Keratinocyte (primary cell): ENCODE measurements at regions not wholly inside any gene's neighbourhood (a gene's known extent, or its start where the extent isn't known, plus 50 kb on each side); places are given as distances from the start of the nearest gene placed in this dataset.

ENCODE experiments used
- CTCF ChIP-seq, 3 experiments: IDR thresholded peaks in 1 of 3; conservative IDR thresholded peaks in 1 of 3; optimal IDR thresholded peaks in 1 of 3; 2 replicates in 2 of 3; 3 replicates in 1 of 3; pipeline versions ENCODE3 to v1.5.1; 2011; ENCODE audit warnings: low read length in 3 of 3, mild to moderate bottlenecking in 3 of 3, moderate library complexity in 2 of 3, control low read depth in 1 of 3, inconsistent platforms in 1 of 3; ENCODE audit not compliant: insufficient read depth in 2 of 3; ENCODE audit errors: extremely low read depth in 1 of 3
- EZH2 ChIP-seq: IDR thresholded peaks from one replicate; pipeline ENCODE4 v1.6.1; 2012; ENCODE audit warnings: inconsistent platforms, mild to moderate bottlenecking, low read length, moderate library complexity

- no peak for TF ChIP-seq CTCF (optimal IDR thresholded peaks at IDR 0.05 in 1 of 3, IDR thresholded peaks at IDR 0.05 in 1 of 3, conservative IDR thresholded peaks at IDR 0.05 in 1 of 3; ENCODE audit: extremely low read depth in 1 of 3, insufficient read depth in 2 of 3, low read length in 3 of 3)
- no peak for TF ChIP-seq EZH2
Measured at GRCh38 chr11:111105566-111105965, 140.0 kb upstream of the POU2AF2 start.
